GM12865 (cell line): ENCODE measurements at regions not wholly inside any gene's neighbourhood (a gene's known extent, or its start where the extent isn't known, plus 50 kb on each side); places are given as distances from the start of the nearest gene placed in this dataset.

ENCODE experiments used
- DNase-seq: peaks from one replicate; pipeline ENCODE4 v3.0.0; 2010; ENCODE audit warnings: low read depth
- H3K4me3 ChIP-seq: 2 replicates; pipeline ENCODE4 v1.5.1; 2011; ENCODE audit warnings: mild to moderate bottlenecking, low read depth, low read length, control low read depth
- CTCF ChIP-seq: IDR thresholded peaks from 2 replicates; pipeline ENCODE4 v1.5.1; 2011; ENCODE audit warnings: low read length, control low read depth, low read depth, inconsistent platforms; ENCODE audit not compliant: insufficient read depth; ENCODE audit errors: missing control alignments

- no peak for TF ChIP-seq CTCF
- no peak for DNase-seq
Measured at GRCh38 chr4:12286351-12286750, 857.7 kb upstream of the HS3ST1 start.

DNA sequence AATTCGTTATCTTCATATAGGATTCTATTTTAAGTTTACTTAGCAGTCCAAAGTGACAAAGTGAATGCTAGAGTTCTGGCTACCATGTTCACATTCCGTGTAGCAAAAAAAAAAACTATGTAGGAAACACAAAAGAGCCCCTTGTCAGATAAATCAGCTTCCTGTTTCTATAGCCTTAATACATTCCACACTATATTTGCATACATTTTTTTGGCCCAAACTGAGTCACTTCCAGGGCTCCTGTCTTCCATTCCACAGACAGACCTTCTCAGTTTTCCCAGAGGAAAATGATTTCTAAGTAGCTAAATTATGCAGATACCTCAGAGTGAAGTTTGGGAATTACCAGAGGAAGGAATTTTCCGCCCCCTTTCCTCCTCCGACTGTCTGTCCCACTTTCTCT, 841.9 kb upstream of the HS3ST1 start:
- H3K4me3 ChIP-seq, result no peak overlapping the region
- TF ChIP-seq CTCF, result no peak
- no peak for DNase-seq

More at GRCh38 chr4:12286351-12286750, 857.7 kb upstream of the HS3ST1 start:
- no peak overlapping the region for H3K4me3 ChIP-seq

DNA sequence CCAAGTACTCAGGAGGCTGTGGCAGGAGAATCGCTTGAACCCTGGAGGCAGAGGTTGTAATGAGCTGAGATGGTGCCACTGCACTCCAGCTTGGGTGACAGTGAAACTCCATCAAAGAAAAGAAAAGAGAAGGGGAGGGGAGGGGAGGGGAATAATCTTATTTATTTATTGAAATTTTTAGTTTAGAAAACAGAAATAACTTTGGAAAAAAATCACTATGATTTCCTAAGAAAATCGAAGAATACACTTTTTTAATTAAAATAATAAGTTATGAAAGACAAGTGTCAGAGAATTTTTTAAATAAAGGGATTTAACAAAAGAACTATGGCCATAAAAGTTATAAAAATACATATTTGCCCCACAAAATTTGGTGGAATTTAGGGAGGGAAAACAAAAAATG, 836.9 kb upstream of the HS3ST1 start:
- no peak for TF ChIP-seq CTCF
- no peak for DNase-seq
- no peak overlapping the region for H3K4me3 ChIP-seq

DNA sequence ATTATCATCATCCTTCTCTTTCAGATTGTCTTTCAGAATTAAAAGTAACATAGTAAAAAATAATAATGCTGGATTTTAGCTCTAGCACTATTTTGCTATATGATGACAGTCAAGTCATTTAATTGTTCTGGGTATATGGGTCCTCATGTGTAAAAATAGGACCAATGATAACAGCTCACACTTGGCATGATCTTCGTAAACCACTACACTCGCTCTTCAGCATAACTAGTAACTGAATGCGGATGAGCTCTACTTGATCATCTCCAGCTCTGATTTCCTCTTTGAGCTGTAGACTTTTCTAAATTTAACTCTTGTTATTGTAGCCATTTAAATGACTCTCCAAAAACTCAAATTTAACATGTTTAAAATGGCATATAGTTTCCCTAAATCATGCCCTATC, 831.8 kb upstream of the HS3ST1 start:
- DNase-seq, result no peak
- TF ChIP-seq CTCF, result no peak
- no peak overlapping the region for H3K4me3 ChIP-seq

DNA sequence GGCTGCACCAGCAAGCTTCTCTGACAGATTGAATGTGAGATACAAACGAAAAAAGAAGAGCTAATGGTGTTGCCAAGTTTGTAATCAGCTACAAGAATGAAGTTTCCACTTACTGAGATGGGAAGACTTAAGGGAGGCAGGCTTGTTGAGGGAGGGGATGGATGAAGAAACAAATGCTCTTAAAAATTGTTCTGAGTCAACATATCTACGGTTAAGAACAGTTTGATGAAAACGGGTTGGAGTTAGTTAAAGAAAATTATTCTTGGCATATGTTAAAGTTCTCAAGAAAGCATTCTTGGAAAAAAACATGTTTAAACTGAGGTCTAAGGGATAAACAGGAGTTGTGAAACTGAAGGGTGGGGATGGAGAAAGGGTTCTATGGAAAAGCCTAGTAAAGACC, 816.3 kb upstream of the HS3ST1 start:
- H3K4me3 ChIP-seq, result no peak overlapping the region
- TF ChIP-seq CTCF, result no peak
- DNase-seq, result no peak

DNA sequence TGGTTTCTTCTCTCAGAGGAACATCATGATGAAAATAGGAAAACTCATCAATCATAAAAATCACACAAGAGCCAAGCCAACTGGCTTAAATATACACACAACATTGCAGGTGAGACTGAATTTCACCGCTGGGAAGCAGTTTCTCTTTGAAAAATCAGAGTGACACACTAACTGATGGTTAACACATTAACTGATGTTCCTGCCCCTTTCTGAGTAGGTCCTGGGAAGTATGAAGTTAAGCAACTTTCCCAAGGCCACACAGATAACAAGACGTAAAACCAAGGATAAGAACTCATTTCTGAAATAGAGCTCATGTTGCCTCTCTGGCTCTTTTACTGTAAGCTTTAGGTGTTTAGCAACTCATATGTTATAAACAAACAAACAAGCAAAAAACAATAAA, 813.7 kb upstream of the HS3ST1 start:
- DNase-seq, result no peak
- no peak overlapping the region for H3K4me3 ChIP-seq
- TF ChIP-seq CTCF, result no peak

DNA sequence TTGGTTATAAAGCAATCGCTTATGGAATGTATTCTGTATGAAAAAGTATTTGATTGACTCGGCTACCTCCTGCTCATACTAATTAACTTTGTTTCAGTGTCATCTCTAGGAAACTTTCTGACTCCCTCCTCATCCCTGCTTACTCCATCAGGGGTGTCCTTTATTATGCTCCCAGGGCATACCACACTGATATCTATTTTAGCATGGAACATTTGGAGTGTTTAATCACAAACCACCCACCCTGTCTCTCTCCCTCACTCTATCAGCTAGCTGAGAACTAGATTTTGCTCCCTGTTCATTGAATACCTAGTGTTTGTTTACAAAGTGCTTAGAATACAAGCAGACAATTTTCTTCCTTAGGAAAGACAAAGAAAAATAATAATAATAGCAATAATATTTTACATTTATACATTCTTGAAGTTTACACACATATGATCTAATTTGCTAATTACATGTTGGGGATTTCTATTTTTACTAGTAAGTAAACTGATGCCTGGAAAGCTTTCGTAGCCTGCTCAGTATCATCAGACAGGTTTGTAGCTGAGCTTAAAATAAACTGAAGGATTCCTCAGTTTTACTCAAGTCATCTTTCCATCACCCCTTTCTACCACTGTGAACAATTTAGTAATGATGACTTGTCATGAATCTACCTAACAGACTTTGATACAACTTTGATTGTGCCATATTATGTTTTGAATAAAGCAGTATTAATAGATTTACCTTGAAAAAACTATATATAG, 811.4 kb upstream of the HS3ST1 start:
- H3K4me3 ChIP-seq, result no peak overlapping the region
- TF ChIP-seq CTCF, result no peak
- DNase-seq, result no peak
